ENCODE measurements at regions not wholly inside any gene's neighbourhood (a gene's known extent, or its start where the extent isn't known, plus 50 kb on each side); places are given as distances from the start of the nearest gene placed in this dataset.

DNA sequence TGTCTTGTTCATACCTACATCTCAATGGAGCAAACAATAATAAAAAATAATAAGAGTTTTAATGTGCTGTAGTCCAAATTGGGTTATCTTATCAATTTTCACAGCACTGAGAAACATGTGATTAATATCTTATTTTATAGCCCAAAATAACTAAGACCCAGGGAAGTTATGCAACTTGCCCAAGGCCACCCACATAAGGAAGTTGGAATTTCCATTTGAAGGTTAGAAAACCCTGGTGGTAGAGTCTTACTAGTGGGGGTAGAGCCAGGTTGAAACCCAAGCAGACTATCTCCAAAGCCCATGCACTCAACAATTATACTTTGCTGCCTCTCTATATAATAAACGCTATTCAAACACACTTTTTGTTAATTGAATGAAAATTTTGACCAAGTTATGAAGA is 270.0 kb upstream of the CAND1 start:
- no peaks in the 10 kb centered on the region for H3K9me3 ChIP-seq (replicated peaks)
- intact Hi-C loops (cut with micrococcal nuclease): no loop called here
- H3K36me3 ChIP-seq: no peaks in the 10 kb centered on the region
- no peak overlapping the region for H3K4me3 ChIP-seq
- no peak overlapping the region for H3K27ac ChIP-seq (replicated peaks)
- TF ChIP-seq, protein P1, sequence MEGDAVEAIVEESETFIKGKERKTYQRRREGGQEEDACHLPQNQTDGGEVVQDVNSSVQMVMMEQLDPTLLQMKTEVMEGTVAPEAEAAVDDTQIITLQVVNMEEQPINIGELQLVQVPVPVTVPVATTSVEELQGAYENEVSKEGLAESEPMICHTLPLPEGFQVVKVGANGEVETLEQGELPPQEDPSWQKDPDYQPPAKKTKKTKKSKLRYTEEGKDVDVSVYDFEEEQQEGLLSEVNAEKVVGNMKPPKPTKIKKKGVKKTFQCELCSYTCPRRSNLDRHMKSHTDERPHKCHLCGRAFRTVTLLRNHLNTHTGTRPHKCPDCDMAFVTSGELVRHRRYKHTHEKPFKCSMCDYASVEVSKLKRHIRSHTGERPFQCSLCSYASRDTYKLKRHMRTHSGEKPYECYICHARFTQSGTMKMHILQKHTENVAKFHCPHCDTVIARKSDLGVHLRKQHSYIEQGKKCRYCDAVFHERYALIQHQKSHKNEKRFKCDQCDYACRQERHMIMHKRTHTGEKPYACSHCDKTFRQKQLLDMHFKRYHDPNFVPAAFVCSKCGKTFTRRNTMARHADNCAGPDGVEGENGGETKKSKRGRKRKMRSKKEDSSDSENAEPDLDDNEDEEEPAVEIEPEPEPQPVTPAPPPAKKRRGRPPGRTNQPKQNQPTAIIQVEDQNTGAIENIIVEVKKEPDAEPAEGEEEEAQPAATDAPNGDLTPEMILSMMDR (IDR thresholded peaks at IDR 0.05; ENCODE audit: borderline replicate concordance): no peak
- DNase-seq: no peak
- no peaks in the 10 kb centered on the region for H3K4me1 ChIP-seq
- H3K27me3 ChIP-seq (ENCODE audit: low read depth): peaks cover 6% of the 10 kb centered on the region

- Histone ChIP-seq H3K4me3 (no peak overlapping the region), H3K4me1 (no peaks in the 10 kb centered on the region), H3K27me3 (ENCODE audit: low read depth) (peaks cover 6% of the 10 kb centered on the region), H3K36me3 (no peaks in the 10 kb centered on the region), H3K27ac (replicated peaks) (no peak overlapping the region), H3K9me3 (replicated peaks) (no peaks in the 10 kb centered on the region)
- intact Hi-C loops (cut with micrococcal nuclease): no loop called here
- TF ChIP-seq, protein P1 (IDR thresholded peaks at IDR 0.05; ENCODE audit: borderline replicate concordance): no peak
- DNase-seq: no peak
Measured at GRCh38 chr12:67001251-67001650, 267.9 kb upstream of the CAND1 start.

DNA sequence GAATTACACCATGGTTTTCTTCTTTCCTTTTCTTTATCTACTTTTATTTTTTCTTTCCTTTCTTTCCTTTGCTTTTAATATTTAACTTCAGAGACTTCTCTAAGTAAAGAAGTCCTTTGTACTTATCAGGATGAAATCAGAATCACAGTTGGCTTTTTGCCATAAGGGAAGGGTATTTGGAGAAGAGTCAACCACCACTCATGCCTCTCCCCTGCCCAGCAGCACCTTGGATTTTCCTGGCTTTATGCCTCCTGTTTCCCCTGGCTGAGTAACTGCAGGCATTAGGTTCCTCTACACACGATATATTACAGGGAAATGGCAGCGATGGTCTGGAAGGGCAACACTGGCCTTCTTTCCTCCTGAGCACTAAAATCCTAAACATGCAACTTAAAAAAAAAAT is 266.4 kb upstream of the CAND1 start:
- Histone ChIP-seq H3K27me3 (ENCODE audit: low read depth) (peaks cover 6% of the 10 kb centered on the region), H3K4me3 (no peak overlapping the region), H3K4me1 (no peaks in the 10 kb centered on the region), H3K36me3 (no peaks in the 10 kb centered on the region), H3K9me3 (replicated peaks) (no peaks in the 10 kb centered on the region), H3K27ac (replicated peaks) (no peak overlapping the region)
- no peak for DNase-seq
- intact Hi-C loops (cut with micrococcal nuclease): no loop called here
- TF ChIP-seq, protein P1 (IDR thresholded peaks at IDR 0.05; ENCODE audit: borderline replicate concordance): no peak

GRCh38 chr12:67006610-67007009 is 262.5 kb upstream of the CAND1 start:
- Histone ChIP-seq H3K4me1 (no peaks in the 10 kb centered on the region), H3K36me3 (no peaks in the 10 kb centered on the region), H3K9me3 (replicated peaks) (no peaks in the 10 kb centered on the region), H3K4me3 (no peak overlapping the region), H3K27ac (replicated peaks) (no peak overlapping the region), H3K27me3 (ENCODE audit: low read depth) (peaks cover 2% of the 10 kb centered on the region)
- no peak for DNase-seq
- TF ChIP-seq, protein P1 (IDR thresholded peaks at IDR 0.05; ENCODE audit: borderline replicate concordance): no peak
- intact Hi-C loops (cut with micrococcal nuclease): no loop called here

GRCh38 chr12:67014642-67015041 is 254.5 kb upstream of the CAND1 start:
- intact Hi-C loops (cut with micrococcal nuclease): no loop called here
- DNase-seq: no peak
- no peak overlapping the region for H3K27ac ChIP-seq (replicated peaks)
- H3K4me1 ChIP-seq: no peaks in the 10 kb centered on the region
- H3K9me3 ChIP-seq (replicated peaks): no peaks in the 10 kb centered on the region
- H3K27me3 ChIP-seq (ENCODE audit: low read depth): no peaks in the 10 kb centered on the region
- H3K36me3 ChIP-seq: no peaks in the 10 kb centered on the region
- TF ChIP-seq, protein P1 (IDR thresholded peaks at IDR 0.05; ENCODE audit: borderline replicate concordance): no peak
- no peak overlapping the region for H3K4me3 ChIP-seq

- Histone ChIP-seq H3K36me3 (no peaks in the 10 kb centered on the region), H3K27ac (replicated peaks) (no peak overlapping the region), H3K9me3 (replicated peaks) (no peaks in the 10 kb centered on the region), H3K4me3 (no peak overlapping the region), H3K4me1 (no peaks in the 10 kb centered on the region), H3K27me3 (ENCODE audit: low read depth) (no peaks in the 10 kb centered on the region)
- DNase-seq: no peak
- intact Hi-C loops (cut with micrococcal nuclease): no loop called here
- TF ChIP-seq, protein P1 (IDR thresholded peaks at IDR 0.05; ENCODE audit: borderline replicate concordance): no peak
Measured at GRCh38 chr12:67018105-67018504, 251.1 kb upstream of the CAND1 start.

Data from left ventricle myocardium inferior (tissue), 1 donor.